HEK293 (cell line): ENCODE measurements at regions not wholly inside any gene's neighbourhood (a gene's known extent, or its start where the extent isn't known, plus 50 kb on each side); places are given as distances from the start of the nearest gene placed in this dataset.

Source experiments
- KLF7 ChIP-seq: fragments of 450-650 bp; formaldehyde crosslinking; IDR thresholded peaks from 2 replicates; pipeline ENCODE4 v1.5.1; 2016; ENCODE audit warnings: missing biosample characterization, missing genetic modification characterization, borderline replicate concordance
- PRDM4 ChIP-seq: fragments of 450-650 bp; formaldehyde crosslinking; IDR thresholded peaks from 2 replicates; pipeline ENCODE4 v1.5.1; 2017; ENCODE audit warnings: missing biosample characterization, missing genetic modification characterization
- TCF7L2 ChIP-seq: IDR thresholded peaks from 2 replicates; pipeline ENCODE4 v1.6.1; 2011; ENCODE audit warnings: low read depth, mild to moderate bottlenecking, inconsistent platforms, low read length, moderate library complexity, borderline replicate concordance
- ZBTB7A ChIP-seq: fragments of 450-650 bp; formaldehyde crosslinking; IDR thresholded peaks from 2 replicates; pipeline ENCODE4 v1.5.1; 2016; ENCODE audit warnings: low read depth, missing biosample characterization, missing genetic modification characterization
- ZIC2 ChIP-seq: fragments of 450-650 bp; formaldehyde crosslinking; IDR thresholded peaks from 2 replicates; pipeline ENCODE4 v1.5.1; 2016; ENCODE audit warnings: missing biosample characterization, missing genetic modification characterization
- ZNF174 ChIP-seq: fragments of 450-650 bp; formaldehyde crosslinking; IDR thresholded peaks from 2 replicates; pipeline ENCODE4 v1.5.0; 2017; ENCODE audit warnings: missing biosample characterization, mild to moderate bottlenecking, missing genetic modification characterization
- ZNF175 ChIP-seq: fragments of 450-650 bp; formaldehyde crosslinking; IDR thresholded peaks from 2 replicates; pipeline ENCODE4 v1.5.1; 2016; ENCODE audit warnings: missing biosample characterization, missing genetic modification characterization
- ZNF239 ChIP-seq: fragments of 450-650 bp; formaldehyde crosslinking; IDR thresholded peaks from 2 replicates; pipeline ENCODE4 v1.5.1; 2016; ENCODE audit warnings: missing biosample characterization, missing genetic modification characterization
- ZNF561 ChIP-seq: fragments of 450-650 bp; IDR thresholded peaks from 2 replicates; pipeline ENCODE4 v1.5.1; 2018; ENCODE audit warnings: missing biosample characterization, missing genetic modification characterization, borderline replicate concordance
- ZNF571 ChIP-seq: fragments of 450-650 bp; formaldehyde crosslinking; IDR thresholded peaks from 2 replicates; pipeline ENCODE4 v1.5.0; 2017; ENCODE audit warnings: missing biosample characterization, missing genetic modification characterization
- ZNF664 ChIP-seq: fragments of 450-650 bp; formaldehyde crosslinking; IDR thresholded peaks from 2 replicates; pipeline ENCODE4 v1.5.1; 2016; ENCODE audit warnings: missing biosample characterization, missing genetic modification characterization
- TF ChIP-seq, protein P1 (sequence below): fragments of 450-650 bp; formaldehyde crosslinking; IDR thresholded peaks from 2 replicates; pipeline ENCODE4 v1.5.1; 2016; ENCODE audit warnings: missing biosample characterization, missing genetic modification characterization
- TF ChIP-seq, protein P2 (sequence below): fragments of 450-650 bp; formaldehyde crosslinking; IDR thresholded peaks from 2 replicates; pipeline ENCODE4 v1.5.1; 2016; ENCODE audit warnings: missing biosample characterization, missing genetic modification characterization

- TF ChIP-seq, protein P1, sequence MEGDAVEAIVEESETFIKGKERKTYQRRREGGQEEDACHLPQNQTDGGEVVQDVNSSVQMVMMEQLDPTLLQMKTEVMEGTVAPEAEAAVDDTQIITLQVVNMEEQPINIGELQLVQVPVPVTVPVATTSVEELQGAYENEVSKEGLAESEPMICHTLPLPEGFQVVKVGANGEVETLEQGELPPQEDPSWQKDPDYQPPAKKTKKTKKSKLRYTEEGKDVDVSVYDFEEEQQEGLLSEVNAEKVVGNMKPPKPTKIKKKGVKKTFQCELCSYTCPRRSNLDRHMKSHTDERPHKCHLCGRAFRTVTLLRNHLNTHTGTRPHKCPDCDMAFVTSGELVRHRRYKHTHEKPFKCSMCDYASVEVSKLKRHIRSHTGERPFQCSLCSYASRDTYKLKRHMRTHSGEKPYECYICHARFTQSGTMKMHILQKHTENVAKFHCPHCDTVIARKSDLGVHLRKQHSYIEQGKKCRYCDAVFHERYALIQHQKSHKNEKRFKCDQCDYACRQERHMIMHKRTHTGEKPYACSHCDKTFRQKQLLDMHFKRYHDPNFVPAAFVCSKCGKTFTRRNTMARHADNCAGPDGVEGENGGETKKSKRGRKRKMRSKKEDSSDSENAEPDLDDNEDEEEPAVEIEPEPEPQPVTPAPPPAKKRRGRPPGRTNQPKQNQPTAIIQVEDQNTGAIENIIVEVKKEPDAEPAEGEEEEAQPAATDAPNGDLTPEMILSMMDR (tag by site-specific recombination): no peak
- TF ChIP-seq ZNF239 (tag by site-specific recombination) (no peak), ZNF174 (tag by site-specific recombination) (no peak), PRDM4 (no peak), ZNF561 (tag by site-specific recombination) (no peak), ZNF664 (tag by site-specific recombination) (no peak), ZNF571 (tag by site-specific recombination) (no peak), ZBTB7A (no peak), ZNF175 (no peak), KLF7 (no peak), TCF7L2 (no peak), ZIC2 (tag by site-specific recombination) (no peak)
- TF ChIP-seq, protein P2, sequence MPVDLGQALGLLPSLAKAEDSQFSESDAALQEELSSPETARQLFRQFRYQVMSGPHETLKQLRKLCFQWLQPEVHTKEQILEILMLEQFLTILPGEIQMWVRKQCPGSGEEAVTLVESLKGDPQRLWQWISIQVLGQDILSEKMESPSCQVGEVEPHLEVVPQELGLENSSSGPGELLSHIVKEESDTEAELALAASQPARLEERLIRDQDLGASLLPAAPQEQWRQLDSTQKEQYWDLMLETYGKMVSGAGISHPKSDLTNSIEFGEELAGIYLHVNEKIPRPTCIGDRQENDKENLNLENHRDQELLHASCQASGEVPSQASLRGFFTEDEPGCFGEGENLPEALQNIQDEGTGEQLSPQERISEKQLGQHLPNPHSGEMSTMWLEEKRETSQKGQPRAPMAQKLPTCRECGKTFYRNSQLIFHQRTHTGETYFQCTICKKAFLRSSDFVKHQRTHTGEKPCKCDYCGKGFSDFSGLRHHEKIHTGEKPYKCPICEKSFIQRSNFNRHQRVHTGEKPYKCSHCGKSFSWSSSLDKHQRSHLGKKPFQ (tag by site-specific recombination): no peak
These were observed 73.9 kb downstream of the IRF2BPL start for GRCh38 chr14:76954394-76955190.
